HG02943 (cell line): ENCODE measurements at regions not wholly inside any gene's neighbourhood (a gene's known extent, or its start where the extent isn't known, plus 50 kb on each side); places are given as distances from the start of the nearest gene placed in this dataset.
"Not testable (repeated sequence)": the region's sequence is repeated elsewhere in the genome, so short reads cannot be mapped to it uniquely, and the experiment has no call there.

Source experiments
- ATAC-seq: cut with Tn5 transposase; IDR thresholded peaks from one replicate; pipeline ENCODE4 v1.9.1; 2021; ENCODE audit warnings: mild to moderate bottlenecking, low read depth, moderate library complexity; ENCODE audit not compliant: unreplicated experiment

- ATAC-seq = no peak
These were observed 250.4 kb downstream of the GATA3 start for GRCh38 chr10:8304861-8305260.

- no peak for ATAC-seq
These were observed 251.6 kb downstream of the GATA3 start for GRCh38 chr10:8305876-8306652.

- no peak for ATAC-seq
These were observed 252.3 kb downstream of the GATA3 start for GRCh38 chr10:8306685-8307364.

GRCh38 chr10:8310930-8311329 lies 256.4 kb downstream of the GATA3 start:
- no peak for ATAC-seq

GRCh38 chr10:8311526-8312070 lies 257.1 kb downstream of the GATA3 start:
- ATAC-seq = no peak

- no peak for ATAC-seq
These were observed 257.6 kb downstream of the GATA3 start for GRCh38 chr10:8312079-8312478.

- no peak for ATAC-seq
These were observed 258.3 kb downstream of the GATA3 start for GRCh38 chr10:8312781-8313180.

- ATAC-seq = no peak
These were observed 260.0 kb downstream of the GATA3 start for GRCh38 chr10:8314486-8314885.

GRCh38 chr10:8315619-8316021 lies 261.1 kb downstream of the GATA3 start:
- ATAC-seq = no peak

- ATAC-seq = no peak
These were observed 261.8 kb downstream of the GATA3 start for GRCh38 chr10:8316284-8316683.

- ATAC-seq = not testable (repeated sequence)
These were observed 263.9 kb downstream of the GATA3 start for GRCh38 chr10:8318429-8318828.

- no peak for ATAC-seq
These were observed 264.5 kb downstream of the GATA3 start for GRCh38 chr10:8318956-8319355.

GRCh38 chr10:8319704-8320103 lies 265.2 kb downstream of the GATA3 start:
- no peak for ATAC-seq

GRCh38 chr10:8321990-8322389 lies 267.5 kb downstream of the GATA3 start:
- no peak for ATAC-seq

GRCh38 chr10:8323428-8324054 lies 269.1 kb downstream of the GATA3 start:
- ATAC-seq = no peak

GRCh38 chr10:8325024-8325980 lies 270.8 kb downstream of the GATA3 start:
- no peak for ATAC-seq

- ATAC-seq = no peak
These were observed 272.1 kb downstream of the GATA3 start for GRCh38 chr10:8326396-8327139.

GRCh38 chr10:8327140-8327423 lies 272.6 kb downstream of the GATA3 start:
- ATAC-seq = no peak

- ATAC-seq = no peak
These were observed 276.9 kb downstream of the GATA3 start for GRCh38 chr10:8331387-8331786.
